Thyroid gland (tissue), 4 donors: ENCODE measurements at regions not wholly inside any gene's neighbourhood (a gene's known extent, or its start where the extent isn't known, plus 50 kb on each side); places are given as distances from the start of the nearest gene placed in this dataset.

ENCODE experiments used
- CTCF ChIP-seq, 6 experiments: fragments of 200-600 bp in 3 of 6; fragments of 450-650 bp in 3 of 6; sonication (generic) in 3 of 6; IDR thresholded peaks; one replicate each; pipeline ENCODE4 v1.5.1; 2016 to 2019; ENCODE audit warnings: antibody characterized with exemption in 6 of 6, mild to moderate bottlenecking in 2 of 6, inconsistent platforms in 1 of 6, moderate library complexity in 1 of 6
- POLR2A ChIP-seq, 2 donors: fragments of 450-650 bp; IDR thresholded peaks; one replicate each; pipeline ENCODE4 v1.6.1; 2017; ENCODE audit warnings: antibody characterized with exemption in 2 of 2, mild to moderate bottlenecking in 2 of 2, moderate library complexity in 1 of 2

- no peak for TF ChIP-seq POLR2A (IDR thresholded peaks at IDR 0.05)
- TF ChIP-seq CTCF (IDR thresholded peaks at IDR 0.05): no peak
Observed at GRCh38 chr5:68435611-68436010, 220.1 kb downstream of the PIK3R1 start.
